ENCODE measurements at regions not wholly inside any gene's neighbourhood (a gene's known extent, or its start where the extent isn't known, plus 50 kb on each side); places are given as distances from the start of the nearest gene placed in this dataset.
"Not testable (repeated sequence)": the region's sequence is repeated elsewhere in the genome, so short reads cannot be mapped to it uniquely, and the experiment has no call there.

GRCh38 chr1:34369701-34370455 is 193.2 kb downstream of the C1orf94 start:
- no peaks in the 10 kb centered on the region for H3K27me3 ChIP-seq (ENCODE audit: insufficient read depth, poor library complexity, severe bottlenecking)
- no peak for DNase-seq (ENCODE audit: low read depth in 1 of 2, low spot score in 1 of 2)
- H3K27ac ChIP-seq (replicated peaks), result no peak overlapping the region
- H3K4me3 ChIP-seq (replicated peaks; ENCODE audit: insufficient read depth, low read length), result no peak overlapping the region
- no peak for TF ChIP-seq REST (IDR thresholded peaks at IDR 0.05; ENCODE audit: insufficient replicate concordance, low read depth)
- TF ChIP-seq POLR2AphosphoS5 (IDR thresholded peaks at IDR 0.05; ENCODE audit: low read depth), result no peak
- TF ChIP-seq SPI1 (IDR thresholded peaks at IDR 0.05; ENCODE audit: borderline replicate concordance, low read depth), result no peak
- no peak for TF ChIP-seq GABPA (IDR thresholded peaks at IDR 0.05; ENCODE audit: low read depth)
- no peak for TF ChIP-seq CTCF (IDR thresholded peaks at IDR 0.05; ENCODE audit: insufficient read depth, low read length)

- H3K27me3 ChIP-seq (ENCODE audit: insufficient read depth, poor library complexity, severe bottlenecking), result no peaks in the 10 kb centered on the region
- H3K27ac ChIP-seq (replicated peaks), result no peak overlapping the region
- DNase-seq (ENCODE audit: low read depth in 1 of 2, low spot score in 1 of 2), result no peak
- no peak overlapping the region for H3K4me3 ChIP-seq (replicated peaks; ENCODE audit: insufficient read depth, low read length)
- no peak for TF ChIP-seq POLR2AphosphoS5 (IDR thresholded peaks at IDR 0.05; ENCODE audit: low read depth)
- TF ChIP-seq REST (IDR thresholded peaks at IDR 0.05; ENCODE audit: insufficient replicate concordance, low read depth), result no peak
- no peak for TF ChIP-seq CTCF (IDR thresholded peaks at IDR 0.05; ENCODE audit: insufficient read depth, low read length)
- no peak for TF ChIP-seq SPI1 (IDR thresholded peaks at IDR 0.05; ENCODE audit: borderline replicate concordance, low read depth)
- no peak for TF ChIP-seq GABPA (IDR thresholded peaks at IDR 0.05; ENCODE audit: low read depth)
These were observed 194.0 kb downstream of the C1orf94 start for GRCh38 chr1:34370748-34371147.

GRCh38 chr1:34371179-34371578 is 194.5 kb downstream of the C1orf94 start:
- H3K4me3 ChIP-seq (replicated peaks; ENCODE audit: insufficient read depth, low read length); DNase-seq (ENCODE audit: low read depth in 1 of 2, low spot score in 1 of 2); H3K27me3 ChIP-seq (ENCODE audit: insufficient read depth, poor library complexity, severe bottlenecking); H3K27ac ChIP-seq (replicated peaks): not testable (repeated sequence)

- H3K27ac ChIP-seq (replicated peaks), result no peak overlapping the region
- DNase-seq (ENCODE audit: low read depth in 1 of 2, low spot score in 1 of 2), result no peak
- H3K27me3 ChIP-seq (ENCODE audit: insufficient read depth, poor library complexity, severe bottlenecking), result no peaks in the 10 kb centered on the region
- H3K4me3 ChIP-seq (replicated peaks; ENCODE audit: insufficient read depth, low read length), result no peak overlapping the region
- TF ChIP-seq REST (IDR thresholded peaks at IDR 0.05; ENCODE audit: insufficient replicate concordance, low read depth) (no peak), POLR2AphosphoS5 (IDR thresholded peaks at IDR 0.05; ENCODE audit: low read depth) (no peak), GABPA (IDR thresholded peaks at IDR 0.05; ENCODE audit: low read depth) (no peak), SPI1 (IDR thresholded peaks at IDR 0.05; ENCODE audit: borderline replicate concordance, low read depth) (no peak), CTCF (IDR thresholded peaks at IDR 0.05; ENCODE audit: insufficient read depth, low read length) (no peak)
These were observed 195.3 kb downstream of the C1orf94 start for GRCh38 chr1:34371829-34372532.

All from HL-60 (cell line).